ENCODE measurements at regions not wholly inside any gene's neighbourhood (a gene's known extent, or its start where the extent isn't known, plus 50 kb on each side); places are given as distances from the start of the nearest gene placed in this dataset.

DNA sequence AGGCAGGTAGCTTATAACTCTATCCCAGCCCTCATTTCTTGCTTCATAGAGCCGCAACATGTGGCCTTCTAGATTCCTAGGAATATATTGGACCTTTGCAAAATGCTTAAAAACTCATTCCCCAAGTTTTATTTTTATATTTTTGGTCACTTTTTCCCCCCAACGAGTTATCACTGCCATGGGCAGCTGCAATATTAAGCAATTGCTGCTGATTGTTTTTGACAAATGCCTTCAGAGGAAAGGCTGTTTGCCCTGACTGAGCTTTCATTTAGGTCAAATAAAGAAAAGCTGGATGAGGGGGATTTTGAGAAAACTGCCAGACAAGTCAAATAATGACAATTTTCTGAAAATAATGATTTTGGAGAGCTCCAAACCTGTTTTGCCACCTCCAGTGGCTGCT lies 976.9 kb upstream of the MBL2 start:
- H3K36me3 ChIP-seq (ENCODE audit: control insufficient read depth in 2 of 2, insufficient read depth in 2 of 2, low read length in 2 of 2), result no peaks in the 10 kb centered on the region
- H3K9me3 ChIP-seq (ENCODE audit: control insufficient read depth in 2 of 2, low read length in 2 of 2), result peaks cover 0 to 4% of the 10 kb centered on the region in 2 donors
- H3K4me3 ChIP-seq (ENCODE audit: low read length in 2 of 2), result no peak overlapping the region
- H3K27me3 ChIP-seq (ENCODE audit: control insufficient read depth in 1 of 2, insufficient read depth in 2 of 2, low read length in 2 of 2), result no peaks in the 10 kb centered on the region
- no peak overlapping the region for H3K9ac ChIP-seq (ENCODE audit: low read length in 2 of 2)
- H3K27ac ChIP-seq (ENCODE audit: low read length), result no peak overlapping the region
- H3K4me1 ChIP-seq (ENCODE audit: control insufficient read depth, insufficient read depth, low read length), result no peaks in the 10 kb centered on the region

DNA sequence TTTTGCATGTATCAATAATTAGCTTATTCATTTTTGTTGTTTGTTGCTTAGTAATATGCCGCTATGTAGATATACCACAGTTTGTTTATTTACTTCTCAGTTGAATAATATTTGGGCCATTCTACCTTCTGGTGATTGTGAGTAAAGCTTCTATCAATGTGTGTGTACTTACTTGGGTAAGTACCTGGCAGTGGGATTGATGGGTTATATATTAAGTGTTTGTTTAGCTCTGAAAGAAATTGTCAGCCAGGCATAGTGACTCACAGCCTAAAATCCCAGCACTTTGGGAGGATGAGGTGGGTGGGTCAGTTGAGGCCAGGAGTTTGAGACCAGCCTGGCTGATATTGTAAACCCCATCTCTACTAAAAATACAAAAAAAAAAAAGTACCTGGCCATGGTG lies 975.7 kb upstream of the MBL2 start:
- Histone ChIP-seq H3K4me3 (ENCODE audit: low read length in 2 of 2) (no peak overlapping the region), H3K27ac (ENCODE audit: low read length) (no peak overlapping the region), H3K9ac (ENCODE audit: low read length in 2 of 2) (no peak overlapping the region), H3K9me3 (ENCODE audit: control insufficient read depth in 2 of 2, low read length in 2 of 2) (peaks cover 0 to 4% of the 10 kb centered on the region in 2 donors), H3K27me3 (ENCODE audit: control insufficient read depth in 1 of 2, insufficient read depth in 2 of 2, low read length in 2 of 2) (no peaks in the 10 kb centered on the region), H3K36me3 (ENCODE audit: control insufficient read depth in 2 of 2, insufficient read depth in 2 of 2, low read length in 2 of 2) (no peaks in the 10 kb centered on the region), H3K4me1 (ENCODE audit: control insufficient read depth, insufficient read depth, low read length) (no peaks in the 10 kb centered on the region)

DNA sequence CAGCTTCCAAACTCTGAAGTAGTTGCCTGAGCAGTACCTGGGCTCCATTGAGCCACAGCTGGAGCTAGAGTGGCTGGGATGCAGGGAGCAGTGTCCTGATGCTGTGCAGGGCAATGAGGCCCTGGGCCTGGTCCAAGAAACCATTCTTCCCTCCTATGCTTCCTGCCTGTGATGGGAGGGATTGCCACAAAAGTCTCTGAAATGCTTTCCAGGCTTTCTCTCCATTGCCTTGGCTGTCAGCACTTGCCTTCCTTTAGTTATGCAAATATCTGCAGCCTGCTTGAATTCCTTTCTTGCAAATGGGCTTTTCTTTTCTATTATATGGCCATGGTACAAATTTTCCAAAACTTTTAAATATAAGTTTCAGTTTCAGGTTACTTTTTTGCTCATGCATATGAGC lies 972.2 kb upstream of the MBL2 start:
- Histone ChIP-seq H3K9ac (ENCODE audit: low read length in 2 of 2) (no peak overlapping the region), H3K27ac (ENCODE audit: low read length) (no peak overlapping the region), H3K27me3 (ENCODE audit: control insufficient read depth in 1 of 2, insufficient read depth in 2 of 2, low read length in 2 of 2) (no peaks in the 10 kb centered on the region), H3K4me1 (ENCODE audit: control insufficient read depth, insufficient read depth, low read length) (no peaks in the 10 kb centered on the region), H3K4me3 (ENCODE audit: low read length in 2 of 2) (no peak overlapping the region), H3K36me3 (ENCODE audit: control insufficient read depth in 2 of 2, insufficient read depth in 2 of 2, low read length in 2 of 2) (no peaks in the 10 kb centered on the region), H3K9me3 (ENCODE audit: control insufficient read depth in 2 of 2, low read length in 2 of 2) (peaks cover 0 to 4% of the 10 kb centered on the region in 2 donors)

DNA sequence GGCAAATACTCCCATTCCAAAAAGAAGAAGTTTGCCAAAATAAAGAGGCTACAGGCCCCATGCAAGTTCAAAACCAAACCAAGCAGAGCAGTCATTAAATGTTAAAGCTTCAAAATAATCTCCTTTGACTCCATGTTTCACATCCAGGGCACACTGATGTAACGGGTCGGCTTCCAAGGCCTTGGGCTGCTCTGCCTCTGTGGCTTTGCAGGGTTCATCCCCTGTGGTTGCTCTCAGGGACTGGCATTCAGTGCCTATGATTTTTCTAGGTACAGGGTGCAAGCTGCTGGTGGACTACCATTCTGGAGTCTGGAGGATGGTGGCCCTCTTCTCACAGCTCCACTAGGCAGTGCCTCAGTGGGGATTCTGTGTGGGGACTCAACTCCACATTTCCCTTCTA lies 971.6 kb upstream of the MBL2 start:
- Histone ChIP-seq H3K27me3 (ENCODE audit: control insufficient read depth in 1 of 2, insufficient read depth in 2 of 2, low read length in 2 of 2) (no peaks in the 10 kb centered on the region), H3K36me3 (ENCODE audit: control insufficient read depth in 2 of 2, insufficient read depth in 2 of 2, low read length in 2 of 2) (no peaks in the 10 kb centered on the region), H3K9me3 (ENCODE audit: control insufficient read depth in 2 of 2, low read length in 2 of 2) (no peaks in the 10 kb centered on the region), H3K4me1 (ENCODE audit: control insufficient read depth, insufficient read depth, low read length) (no peaks in the 10 kb centered on the region), H3K27ac (ENCODE audit: low read length) (no peak overlapping the region), H3K9ac (ENCODE audit: low read length in 2 of 2) (no peak overlapping the region), H3K4me3 (ENCODE audit: low read length in 2 of 2) (no peak overlapping the region)

DNA sequence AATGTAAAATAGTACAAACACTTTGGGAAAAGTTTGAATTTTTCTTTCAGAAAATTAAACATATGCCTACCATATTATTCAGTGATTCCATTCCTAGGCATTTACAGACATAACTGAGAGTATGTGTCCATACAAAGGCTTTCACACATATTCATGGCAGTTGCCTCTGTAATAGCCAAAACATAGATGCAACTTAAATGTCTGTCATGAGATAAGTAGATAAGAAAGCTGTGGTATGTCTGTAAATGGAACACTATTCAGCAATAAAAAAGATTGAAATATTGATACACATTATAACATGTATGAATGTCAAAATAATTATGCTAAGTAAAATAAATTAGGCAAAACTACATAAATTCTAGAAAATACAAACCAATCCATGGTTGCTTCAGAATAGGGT lies 964.5 kb upstream of the MBL2 start:
- Histone ChIP-seq H3K4me3 (ENCODE audit: low read length in 2 of 2) (no peak overlapping the region), H3K27ac (ENCODE audit: low read length) (no peak overlapping the region), H3K9me3 (ENCODE audit: control insufficient read depth in 2 of 2, low read length in 2 of 2) (no peaks in the 10 kb centered on the region), H3K27me3 (ENCODE audit: control insufficient read depth in 1 of 2, insufficient read depth in 2 of 2, low read length in 2 of 2) (no peaks in the 10 kb centered on the region), H3K9ac (ENCODE audit: low read length in 2 of 2) (no peak overlapping the region), H3K36me3 (ENCODE audit: control insufficient read depth in 2 of 2, insufficient read depth in 2 of 2, low read length in 2 of 2) (no peaks in the 10 kb centered on the region), H3K4me1 (ENCODE audit: control insufficient read depth, insufficient read depth, low read length) (no peaks in the 10 kb centered on the region)

DNA sequence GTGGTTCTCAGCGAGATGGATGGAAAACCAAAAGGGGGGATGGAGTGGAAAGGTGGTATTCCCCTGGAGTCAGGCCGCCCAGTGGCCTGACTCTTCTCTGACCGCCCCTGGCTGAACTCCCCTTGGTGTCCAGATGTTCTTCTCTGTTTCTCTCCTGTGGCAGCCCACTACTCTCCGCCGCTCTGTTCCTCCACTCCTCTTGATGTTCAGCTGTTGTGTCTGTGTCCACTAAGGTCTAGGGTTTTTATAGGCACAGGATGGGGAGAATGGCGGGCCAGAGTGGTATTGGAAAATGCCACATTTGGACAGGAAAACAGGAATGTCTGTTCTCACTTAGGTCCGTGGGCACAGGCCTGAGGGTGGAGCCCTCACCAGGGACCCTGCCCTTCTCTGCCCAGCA lies 954.3 kb upstream of the MBL2 start:
- H3K4me1 ChIP-seq (ENCODE audit: control insufficient read depth, insufficient read depth, low read length), result no peaks in the 10 kb centered on the region
- H3K27me3 ChIP-seq (ENCODE audit: control insufficient read depth in 1 of 2, insufficient read depth in 2 of 2, low read length in 2 of 2), result no peaks in the 10 kb centered on the region
- H3K9me3 ChIP-seq (ENCODE audit: control insufficient read depth in 2 of 2, low read length in 2 of 2), result no peaks in the 10 kb centered on the region
- no peak overlapping the region for H3K27ac ChIP-seq (ENCODE audit: low read length)
- no peak overlapping the region for H3K4me3 ChIP-seq (ENCODE audit: low read length in 2 of 2)
- no peaks in the 10 kb centered on the region for H3K36me3 ChIP-seq (ENCODE audit: control insufficient read depth in 2 of 2, insufficient read depth in 2 of 2, low read length in 2 of 2)
- no peak overlapping the region for H3K9ac ChIP-seq (ENCODE audit: low read length in 2 of 2)

DNA sequence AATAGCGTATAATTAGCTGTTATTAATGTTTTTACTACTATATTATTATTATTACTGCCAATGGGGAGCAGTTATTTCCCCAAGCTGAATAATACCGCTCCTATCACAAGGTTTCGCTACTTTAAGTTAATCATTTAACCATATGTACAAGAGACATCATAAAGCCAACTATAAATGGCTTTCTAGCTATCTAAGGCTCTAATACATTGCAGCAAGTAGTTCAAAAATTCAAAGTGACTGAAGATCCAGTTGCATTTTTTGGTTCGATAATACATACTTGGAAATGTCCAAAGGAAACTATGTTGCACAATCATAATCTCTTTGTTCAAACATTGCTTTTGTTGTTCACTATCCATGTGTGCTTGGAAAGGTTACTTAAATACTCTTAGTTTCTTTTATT lies 952.0 kb upstream of the MBL2 start:
- H3K27ac ChIP-seq (ENCODE audit: low read length), result no peak overlapping the region
- no peak overlapping the region for H3K4me3 ChIP-seq (ENCODE audit: low read length in 2 of 2)
- no peak overlapping the region for H3K9ac ChIP-seq (ENCODE audit: low read length in 2 of 2)
- H3K27me3 ChIP-seq (ENCODE audit: control insufficient read depth in 1 of 2, insufficient read depth in 2 of 2, low read length in 2 of 2), result no peaks in the 10 kb centered on the region
- H3K4me1 ChIP-seq (ENCODE audit: control insufficient read depth, insufficient read depth, low read length), result no peaks in the 10 kb centered on the region
- no peaks in the 10 kb centered on the region for H3K9me3 ChIP-seq (ENCODE audit: control insufficient read depth in 2 of 2, low read length in 2 of 2)
- H3K36me3 ChIP-seq (ENCODE audit: control insufficient read depth in 2 of 2, insufficient read depth in 2 of 2, low read length in 2 of 2), result no peaks in the 10 kb centered on the region

DNA sequence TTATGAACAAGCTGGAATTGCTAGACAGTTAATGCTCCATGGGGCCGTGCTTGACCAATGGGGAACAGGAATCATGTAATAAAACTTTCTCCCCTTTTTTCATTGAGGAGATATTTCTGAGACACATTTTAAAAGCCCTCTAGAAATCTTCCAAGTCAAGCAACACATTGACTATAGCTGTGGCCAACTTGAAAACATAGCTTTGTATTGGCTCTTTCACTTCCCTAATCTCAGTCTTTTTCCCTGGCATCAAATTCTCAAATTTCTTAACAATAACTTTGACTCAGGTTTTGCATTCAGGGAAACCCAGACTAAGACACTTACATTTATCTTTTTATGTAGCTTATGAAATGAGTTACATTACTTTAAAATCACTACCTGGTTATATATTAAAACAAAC lies 947.1 kb upstream of the MBL2 start:
- H3K36me3 ChIP-seq (ENCODE audit: control insufficient read depth in 2 of 2, insufficient read depth in 2 of 2, low read length in 2 of 2), result no peaks in the 10 kb centered on the region
- no peak overlapping the region for H3K27ac ChIP-seq (ENCODE audit: low read length)
- H3K4me1 ChIP-seq (ENCODE audit: control insufficient read depth, insufficient read depth, low read length), result no peaks in the 10 kb centered on the region
- no peaks in the 10 kb centered on the region for H3K9me3 ChIP-seq (ENCODE audit: control insufficient read depth in 2 of 2, low read length in 2 of 2)
- no peak overlapping the region for H3K4me3 ChIP-seq (ENCODE audit: low read length in 2 of 2)
- no peak overlapping the region for H3K9ac ChIP-seq (ENCODE audit: low read length in 2 of 2)
- no peaks in the 10 kb centered on the region for H3K27me3 ChIP-seq (ENCODE audit: control insufficient read depth in 1 of 2, insufficient read depth in 2 of 2, low read length in 2 of 2)

DNA sequence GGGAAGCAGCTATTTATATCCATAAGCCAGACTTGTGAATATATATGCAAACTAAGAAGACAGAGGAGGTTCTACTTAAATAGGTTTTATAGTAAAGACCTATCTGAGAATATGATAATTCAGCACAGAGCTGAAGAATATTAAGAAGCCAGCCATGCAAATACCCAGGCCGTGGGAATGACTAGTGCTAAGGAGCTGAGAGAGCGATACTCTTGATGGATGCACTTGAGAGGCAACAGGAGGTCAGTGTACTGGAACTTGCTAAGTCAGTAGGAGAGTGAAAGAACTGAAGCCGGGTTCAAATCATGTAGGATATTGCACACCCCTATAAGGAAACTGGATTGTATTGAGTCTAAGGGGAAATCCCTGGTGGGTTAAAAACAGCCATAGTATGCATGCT lies 943.6 kb upstream of the MBL2 start:
- Histone ChIP-seq H3K27ac (ENCODE audit: low read length) (no peak overlapping the region), H3K9ac (ENCODE audit: low read length in 2 of 2) (no peak overlapping the region), H3K4me3 (ENCODE audit: low read length in 2 of 2) (no peak overlapping the region), H3K4me1 (ENCODE audit: control insufficient read depth, insufficient read depth, low read length) (no peaks in the 10 kb centered on the region), H3K27me3 (ENCODE audit: control insufficient read depth in 1 of 2, insufficient read depth in 2 of 2, low read length in 2 of 2) (no peaks in the 10 kb centered on the region), H3K9me3 (ENCODE audit: control insufficient read depth in 2 of 2, low read length in 2 of 2) (no peaks in the 10 kb centered on the region), H3K36me3 (ENCODE audit: control insufficient read depth in 2 of 2, insufficient read depth in 2 of 2, low read length in 2 of 2) (no peaks in the 10 kb centered on the region)

DNA sequence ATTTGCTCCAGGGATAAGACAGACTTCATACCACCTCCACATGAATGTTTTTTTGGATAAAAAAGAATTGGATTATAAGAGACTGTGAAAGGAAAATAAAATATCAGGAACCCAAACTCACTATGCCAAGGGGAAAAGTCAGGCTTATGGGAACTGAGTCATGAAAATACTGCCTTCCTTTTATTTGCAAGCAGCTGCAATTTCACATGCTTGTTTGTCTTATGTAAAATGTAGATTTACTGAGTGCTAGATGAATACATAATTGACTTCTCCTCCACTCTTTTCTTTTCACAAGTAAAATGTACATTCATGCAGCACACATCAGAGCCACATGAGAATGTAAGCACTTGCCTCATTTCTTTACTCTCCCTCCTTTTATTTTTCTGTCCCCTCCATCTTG lies 940.8 kb upstream of the MBL2 start:
- Histone ChIP-seq H3K27ac (ENCODE audit: low read length) (no peak overlapping the region), H3K9me3 (ENCODE audit: control insufficient read depth in 2 of 2, low read length in 2 of 2) (no peaks in the 10 kb centered on the region), H3K36me3 (ENCODE audit: control insufficient read depth in 2 of 2, insufficient read depth in 2 of 2, low read length in 2 of 2) (no peaks in the 10 kb centered on the region), H3K4me3 (ENCODE audit: low read length in 2 of 2) (no peak overlapping the region), H3K27me3 (ENCODE audit: control insufficient read depth in 1 of 2, insufficient read depth in 2 of 2, low read length in 2 of 2) (no peaks in the 10 kb centered on the region), H3K9ac (ENCODE audit: low read length in 2 of 2) (no peak overlapping the region), H3K4me1 (ENCODE audit: control insufficient read depth, insufficient read depth, low read length) (no peaks in the 10 kb centered on the region)

DNA sequence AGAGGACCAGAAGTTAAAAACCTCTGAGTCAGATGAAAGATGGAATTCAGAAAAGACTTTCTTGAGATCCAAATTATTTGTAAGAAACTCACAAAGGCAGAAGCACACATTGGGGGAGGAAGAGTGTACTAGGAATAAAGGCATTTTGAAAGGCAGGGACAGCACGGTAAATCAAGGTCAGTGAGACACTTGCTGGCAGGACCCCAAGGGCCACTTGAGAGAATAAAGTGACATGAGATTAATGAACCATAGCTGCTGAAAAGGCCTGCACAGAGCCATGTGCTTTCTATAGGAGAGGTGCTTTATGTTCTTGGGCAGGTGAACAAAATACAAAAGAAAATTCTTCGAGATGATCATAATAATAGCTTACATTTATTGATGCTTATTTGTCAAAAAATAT lies 929.9 kb upstream of the MBL2 start:
- no peaks in the 10 kb centered on the region for H3K36me3 ChIP-seq (ENCODE audit: control insufficient read depth in 2 of 2, insufficient read depth in 2 of 2, low read length in 2 of 2)
- H3K9ac ChIP-seq (ENCODE audit: low read length in 2 of 2), result no peak overlapping the region

DNA sequence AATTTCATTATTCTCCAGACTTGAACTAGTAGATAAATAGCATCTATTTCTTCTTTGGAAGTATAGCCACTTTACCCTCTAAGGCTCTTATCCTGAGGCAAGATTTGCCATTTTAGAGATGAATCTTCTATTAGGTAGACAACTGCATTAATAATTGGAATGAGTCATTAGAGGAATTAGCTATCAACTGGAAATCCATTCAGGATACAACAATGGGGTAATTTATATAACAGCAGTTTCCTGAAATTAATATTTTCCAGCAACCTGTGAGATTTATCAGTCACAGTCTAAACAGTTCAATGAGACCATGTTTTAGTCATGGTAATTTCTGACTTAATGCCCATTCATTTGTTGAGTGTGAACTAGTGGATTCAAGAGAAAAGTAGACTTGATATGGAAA lies 928.6 kb upstream of the MBL2 start:
- Histone ChIP-seq H3K4me3 (ENCODE audit: low read length in 2 of 2) (no peak overlapping the region), H3K4me1 (ENCODE audit: control insufficient read depth, insufficient read depth, low read length) (no peaks in the 10 kb centered on the region), H3K9me3 (ENCODE audit: control insufficient read depth in 2 of 2, low read length in 2 of 2) (no peaks in the 10 kb centered on the region), H3K27ac (ENCODE audit: low read length) (no peak overlapping the region), H3K27me3 (ENCODE audit: control insufficient read depth in 1 of 2, insufficient read depth in 2 of 2, low read length in 2 of 2) (no peaks in the 10 kb centered on the region), H3K9ac (ENCODE audit: low read length in 2 of 2) (no peak overlapping the region), H3K36me3 (ENCODE audit: control insufficient read depth in 2 of 2, insufficient read depth in 2 of 2, low read length in 2 of 2) (no peaks in the 10 kb centered on the region)

More for the DNA sequence above, 929.9 kb upstream of the MBL2 start:
- H3K4me1 ChIP-seq (ENCODE audit: control insufficient read depth, insufficient read depth, low read length), result no peaks in the 10 kb centered on the region
- no peaks in the 10 kb centered on the region for H3K27me3 ChIP-seq (ENCODE audit: control insufficient read depth in 1 of 2, insufficient read depth in 2 of 2, low read length in 2 of 2)
- no peaks in the 10 kb centered on the region for H3K9me3 ChIP-seq (ENCODE audit: control insufficient read depth in 2 of 2, low read length in 2 of 2)
- H3K27ac ChIP-seq (ENCODE audit: low read length), result no peak overlapping the region
- H3K4me3 ChIP-seq (ENCODE audit: low read length in 2 of 2), result no peak overlapping the region

Measured in stomach smooth muscle (tissue), 2 donors.